Endothelial cell (in vitro differentiated cells): ENCODE measurements at regions not wholly inside any gene's neighbourhood (a gene's known extent, or its start where the extent isn't known, plus 50 kb on each side); places are given as distances from the start of the nearest gene placed in this dataset.
"Not testable (repeated sequence)": the region's sequence is repeated elsewhere in the genome, so short reads cannot be mapped to it uniquely, and the experiment has no call there.

ENCODE experiments used
- DNase-seq: peaks from one replicate; pipeline ENCODE4 v3.0.0; 2021; ENCODE audit warnings: low spot score
- H3K27ac Mint-ChIP-seq: one replicate; pipeline ENCODE4 v1.8.0; 2021; ENCODE audit warnings: mixed read lengths, inconsistent platforms; ENCODE audit not compliant: unreplicated experiment
- H3K27me3 Mint-ChIP-seq: one replicate; pipeline ENCODE4 v1.8.0; 2021; ENCODE audit warnings: mild to moderate bottlenecking, moderate library complexity, mixed read lengths, inconsistent platforms; ENCODE audit not compliant: unreplicated experiment
- H3K36me3 Mint-ChIP-seq: one replicate; pipeline ENCODE4 v1.8.0; 2021; ENCODE audit warnings: mild to moderate bottlenecking, low read depth, mixed read lengths, inconsistent platforms; ENCODE audit not compliant: unreplicated experiment
- H3K4me1 Mint-ChIP-seq: one replicate; pipeline ENCODE4 v1.8.0; 2021; ENCODE audit warnings: mild to moderate bottlenecking, mixed read lengths, inconsistent platforms; ENCODE audit not compliant: unreplicated experiment
- H3K4me3 Mint-ChIP-seq: one replicate; pipeline ENCODE4 v1.8.0; 2021; ENCODE audit warnings: mild to moderate bottlenecking, mixed read lengths, inconsistent platforms; ENCODE audit not compliant: unreplicated experiment
- H3K9me3 Mint-ChIP-seq: one replicate; pipeline ENCODE4 v1.8.0; 2021; ENCODE audit warnings: mixed read lengths, inconsistent platforms; ENCODE audit not compliant: unreplicated experiment
- CTCF ChIP-seq: fragments of 200-600 bp; sonication (generic); IDR thresholded peaks from one replicate; pipeline ENCODE4 v1.5.0; 2021; ENCODE audit warnings: antibody characterized with exemption; ENCODE audit not compliant: unreplicated experiment

- H3K4me3 Mint-ChIP-seq = no peak overlapping the region
- no peak for TF ChIP-seq CTCF
- H3K27ac Mint-ChIP-seq = no peak overlapping the region
- DNase-seq = no peak
- peaks cover 4% of the 10 kb centered on the region for H3K4me1 Mint-ChIP-seq
- H3K27me3 Mint-ChIP-seq = peaks cover 4% of the 10 kb centered on the region
- H3K36me3 Mint-ChIP-seq = no peaks in the 10 kb centered on the region
- no peaks in the 10 kb centered on the region for H3K9me3 Mint-ChIP-seq
Measured at GRCh38 chr11:71131861-71132260, 120.5 kb downstream of the SHANK2 start.

DNA sequence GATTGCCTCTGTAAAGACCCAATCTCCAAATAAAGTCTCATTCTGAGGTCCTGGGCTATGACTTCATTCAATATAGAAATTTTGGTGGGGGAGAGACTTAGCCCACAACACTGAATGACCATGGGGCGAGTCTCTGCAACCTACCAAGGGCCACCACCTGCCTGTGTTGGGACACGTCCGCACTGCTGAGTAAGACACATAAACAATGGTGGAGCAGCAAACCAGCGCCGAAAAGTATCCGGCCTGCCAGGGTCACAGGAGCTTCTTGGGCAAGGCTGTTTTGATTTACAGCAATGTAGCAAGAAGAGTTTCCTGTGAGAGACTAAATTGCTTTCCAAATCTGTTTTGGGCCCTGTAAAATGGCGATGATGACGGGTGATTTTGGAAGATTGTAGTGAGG is 122.3 kb downstream of the SHANK2 start:
- H3K27me3 Mint-ChIP-seq = peaks cover 2% of the 10 kb centered on the region
- TF ChIP-seq CTCF = no peak
- no peaks in the 10 kb centered on the region for H3K9me3 Mint-ChIP-seq
- peaks cover 4% of the 10 kb centered on the region for H3K4me1 Mint-ChIP-seq
- no peak for DNase-seq
- H3K27ac Mint-ChIP-seq = no peak overlapping the region
- no peak overlapping the region for H3K4me3 Mint-ChIP-seq
- no peaks in the 10 kb centered on the region for H3K36me3 Mint-ChIP-seq

DNA sequence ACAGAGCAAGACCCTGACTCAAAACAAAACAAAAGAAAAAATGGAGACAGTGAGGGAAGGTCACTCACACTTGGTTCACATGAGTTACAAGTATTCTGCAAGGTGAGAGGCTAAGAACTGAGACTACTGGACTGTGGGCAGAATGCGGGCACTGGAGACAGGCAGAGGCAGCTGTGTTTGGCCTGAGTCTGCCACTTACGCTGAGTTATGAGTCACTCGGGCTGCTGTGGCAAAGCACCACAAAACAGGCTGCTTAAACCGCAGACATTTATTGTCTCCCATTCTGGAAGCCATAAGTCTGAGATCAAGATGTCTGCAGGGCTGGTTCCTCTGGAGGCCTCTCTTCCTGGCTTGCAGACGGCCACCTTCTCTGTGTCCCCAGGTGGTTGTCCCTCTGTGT is 122.8 kb downstream of the SHANK2 start:
- Mint-ChIP-seq H3K4me3 (no peak overlapping the region), H3K27me3 (peaks cover 2% of the 10 kb centered on the region), H3K36me3 (no peaks in the 10 kb centered on the region), H3K9me3 (no peaks in the 10 kb centered on the region), H3K27ac (no peak overlapping the region), H3K4me1 (peaks cover 4% of the 10 kb centered on the region)
- TF ChIP-seq CTCF = no peak
- no peak for DNase-seq

- Mint-ChIP-seq H3K27me3 (peaks cover 4% of the 10 kb centered on the region), H3K27ac (no peak overlapping the region), H3K36me3 (peaks cover 4% of the 10 kb centered on the region), H3K4me1 (peaks cover 4% of the 10 kb centered on the region), H3K9me3 (peaks cover 4% of the 10 kb centered on the region), H3K4me3 (no peak overlapping the region)
- TF ChIP-seq CTCF = no peak
- no peak for DNase-seq
Measured at GRCh38 chr11:71127806-71128205, 124.6 kb downstream of the SHANK2 start.

GRCh38 chr11:71126401-71126800 is 126.0 kb downstream of the SHANK2 start:
- DNase-seq = not testable (repeated sequence)

DNA sequence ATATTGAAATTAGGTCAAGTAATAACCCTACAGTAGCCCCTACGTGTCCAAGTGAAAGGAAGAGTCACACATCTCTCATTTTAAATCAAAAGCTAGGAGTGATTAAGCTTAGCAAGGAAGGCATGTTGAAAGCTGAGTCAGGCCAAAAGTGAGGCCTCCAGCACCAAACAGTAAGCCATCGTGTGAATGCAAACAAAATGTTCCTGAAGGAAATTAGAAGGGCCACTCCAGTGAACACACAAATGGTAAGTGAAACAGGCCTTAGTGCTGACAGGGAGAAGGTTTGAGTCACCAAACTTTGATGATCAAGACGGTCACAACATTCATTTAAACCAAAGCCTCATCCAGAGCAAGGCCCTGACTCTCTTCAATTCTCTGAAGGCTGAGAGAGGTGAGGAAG is 127.2 kb downstream of the SHANK2 start:
- Mint-ChIP-seq H3K27me3 (peaks cover 2% of the 10 kb centered on the region), H3K9me3 (peaks cover 5% of the 10 kb centered on the region), H3K36me3 (peaks cover 4% of the 10 kb centered on the region), H3K4me1 (peaks cover 4% of the 10 kb centered on the region), H3K4me3 (no peak overlapping the region), H3K27ac (no peak overlapping the region)
- no peak for DNase-seq
- TF ChIP-seq CTCF = no peak

More at GRCh38 chr11:71126401-71126800, 126.0 kb downstream of the SHANK2 start:
- H3K27ac Mint-ChIP-seq, H3K36me3 Mint-ChIP-seq, H3K4me3 Mint-ChIP-seq, H3K27me3 Mint-ChIP-seq, H3K9me3 Mint-ChIP-seq, H3K4me1 Mint-ChIP-seq: not testable (repeated sequence)
